ENCODE measurements at regions not wholly inside any gene's neighbourhood (a gene's known extent, or its start where the extent isn't known, plus 50 kb on each side); places are given as distances from the start of the nearest gene placed in this dataset.

DNA sequence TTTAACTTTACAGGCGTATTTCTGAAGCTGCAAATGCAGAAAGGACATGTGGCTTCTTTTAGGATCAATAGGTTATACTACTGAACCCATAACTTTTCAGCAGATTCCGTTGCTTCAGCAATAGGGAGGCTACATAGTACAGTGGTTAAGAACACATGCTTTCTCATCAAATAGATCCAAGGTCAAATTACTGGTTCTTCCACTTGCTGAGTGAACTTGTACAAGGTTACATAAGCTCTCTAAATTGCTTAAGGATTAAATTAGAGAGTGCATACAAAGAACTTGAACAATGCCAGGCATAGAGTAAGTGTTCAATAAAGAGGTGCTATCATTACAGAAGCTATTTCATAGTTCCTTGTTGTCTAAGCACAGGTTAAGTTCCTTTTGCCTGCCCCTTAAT, 129.6 kb downstream of the BARX2 start:
- TF ChIP-seq SMC3 (conservative IDR thresholded peaks at IDR 0.05; ENCODE audit: poor library complexity) (no peak), TAF1 (IDR thresholded peaks at IDR 0.05; ENCODE audit: low read depth) (no peak), EP300 (conservative IDR thresholded peaks at IDR 0.05; ENCODE audit: poor library complexity, severe bottlenecking) (no peak), EZH2 (IDR thresholded peaks at IDR 0.05; ENCODE audit: borderline replicate concordance, insufficient read depth, low read length, poor library complexity, severe bottlenecking) (no peak), POLR2AphosphoS5 (IDR thresholded peaks at IDR 0.05) (no peak)
- TF ChIP-seq, protein P1, sequence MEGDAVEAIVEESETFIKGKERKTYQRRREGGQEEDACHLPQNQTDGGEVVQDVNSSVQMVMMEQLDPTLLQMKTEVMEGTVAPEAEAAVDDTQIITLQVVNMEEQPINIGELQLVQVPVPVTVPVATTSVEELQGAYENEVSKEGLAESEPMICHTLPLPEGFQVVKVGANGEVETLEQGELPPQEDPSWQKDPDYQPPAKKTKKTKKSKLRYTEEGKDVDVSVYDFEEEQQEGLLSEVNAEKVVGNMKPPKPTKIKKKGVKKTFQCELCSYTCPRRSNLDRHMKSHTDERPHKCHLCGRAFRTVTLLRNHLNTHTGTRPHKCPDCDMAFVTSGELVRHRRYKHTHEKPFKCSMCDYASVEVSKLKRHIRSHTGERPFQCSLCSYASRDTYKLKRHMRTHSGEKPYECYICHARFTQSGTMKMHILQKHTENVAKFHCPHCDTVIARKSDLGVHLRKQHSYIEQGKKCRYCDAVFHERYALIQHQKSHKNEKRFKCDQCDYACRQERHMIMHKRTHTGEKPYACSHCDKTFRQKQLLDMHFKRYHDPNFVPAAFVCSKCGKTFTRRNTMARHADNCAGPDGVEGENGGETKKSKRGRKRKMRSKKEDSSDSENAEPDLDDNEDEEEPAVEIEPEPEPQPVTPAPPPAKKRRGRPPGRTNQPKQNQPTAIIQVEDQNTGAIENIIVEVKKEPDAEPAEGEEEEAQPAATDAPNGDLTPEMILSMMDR (IDR thresholded peaks at IDR 0.05; ENCODE audit: poor library complexity, severe bottlenecking) = no peak
- TF ChIP-seq, protein P2, sequence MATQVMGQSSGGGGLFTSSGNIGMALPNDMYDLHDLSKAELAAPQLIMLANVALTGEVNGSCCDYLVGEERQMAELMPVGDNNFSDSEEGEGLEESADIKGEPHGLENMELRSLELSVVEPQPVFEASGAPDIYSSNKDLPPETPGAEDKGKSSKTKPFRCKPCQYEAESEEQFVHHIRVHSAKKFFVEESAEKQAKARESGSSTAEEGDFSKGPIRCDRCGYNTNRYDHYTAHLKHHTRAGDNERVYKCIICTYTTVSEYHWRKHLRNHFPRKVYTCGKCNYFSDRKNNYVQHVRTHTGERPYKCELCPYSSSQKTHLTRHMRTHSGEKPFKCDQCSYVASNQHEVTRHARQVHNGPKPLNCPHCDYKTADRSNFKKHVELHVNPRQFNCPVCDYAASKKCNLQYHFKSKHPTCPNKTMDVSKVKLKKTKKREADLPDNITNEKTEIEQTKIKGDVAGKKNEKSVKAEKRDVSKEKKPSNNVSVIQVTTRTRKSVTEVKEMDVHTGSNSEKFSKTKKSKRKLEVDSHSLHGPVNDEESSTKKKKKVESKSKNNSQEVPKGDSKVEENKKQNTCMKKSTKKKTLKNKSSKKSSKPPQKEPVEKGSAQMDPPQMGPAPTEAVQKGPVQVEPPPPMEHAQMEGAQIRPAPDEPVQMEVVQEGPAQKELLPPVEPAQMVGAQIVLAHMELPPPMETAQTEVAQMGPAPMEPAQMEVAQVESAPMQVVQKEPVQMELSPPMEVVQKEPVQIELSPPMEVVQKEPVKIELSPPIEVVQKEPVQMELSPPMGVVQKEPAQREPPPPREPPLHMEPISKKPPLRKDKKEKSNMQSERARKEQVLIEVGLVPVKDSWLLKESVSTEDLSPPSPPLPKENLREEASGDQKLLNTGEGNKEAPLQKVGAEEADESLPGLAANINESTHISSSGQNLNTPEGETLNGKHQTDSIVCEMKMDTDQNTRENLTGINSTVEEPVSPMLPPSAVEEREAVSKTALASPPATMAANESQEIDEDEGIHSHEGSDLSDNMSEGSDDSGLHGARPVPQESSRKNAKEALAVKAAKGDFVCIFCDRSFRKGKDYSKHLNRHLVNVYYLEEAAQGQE (IDR thresholded peaks at IDR 0.05; ENCODE audit: borderline replicate concordance) = no peak
